ENCODE measurements at regions not wholly inside any gene's neighbourhood (a gene's known extent, or its start where the extent isn't known, plus 50 kb on each side); places are given as distances from the start of the nearest gene placed in this dataset.

DNA sequence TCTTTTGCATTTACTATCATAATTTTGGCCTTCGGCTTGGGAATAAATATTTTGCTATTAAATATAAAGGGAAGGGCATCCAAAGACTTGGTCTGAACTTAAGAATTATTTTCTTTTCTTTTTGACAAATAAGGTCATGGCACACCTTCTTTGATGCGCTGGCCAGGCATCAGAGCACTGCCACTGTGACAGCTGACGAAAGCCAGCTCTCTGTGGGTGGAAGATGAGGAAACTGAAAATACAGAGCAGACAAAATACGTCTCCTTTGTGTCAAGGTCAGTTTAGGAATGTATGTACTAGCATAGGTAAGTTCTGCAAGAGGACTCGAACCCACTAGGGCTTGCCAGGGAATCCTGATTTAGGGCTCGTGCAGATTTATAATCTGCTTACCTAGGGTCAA is 155.9 kb upstream of the MEIS1 start:
- intact Hi-C loops (cut with micrococcal nuclease): no loop called here
- POLR2A ChIA-PET: no interaction called here
- CTCF ChIA-PET: no interaction called here

DNA sequence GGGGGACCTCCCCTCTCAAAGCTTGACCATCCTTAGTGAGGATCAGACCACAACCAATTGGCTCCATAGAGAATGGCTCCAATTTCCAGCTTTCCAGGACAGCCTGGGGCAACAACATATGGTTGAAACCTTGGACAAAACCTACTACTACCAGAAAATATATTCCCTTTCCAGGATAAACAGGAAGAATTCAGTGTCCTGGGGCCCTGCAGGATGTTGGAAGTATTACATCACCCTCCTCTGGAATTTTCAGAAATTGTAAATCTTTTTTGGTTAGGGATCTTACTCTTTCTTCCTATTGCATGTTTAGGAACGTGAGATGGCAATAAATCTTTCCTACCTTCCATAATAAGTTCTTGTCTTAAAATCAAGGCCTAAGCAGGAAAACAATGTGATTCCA is 158.9 kb upstream of the MEIS1 start:
- CTCF ChIA-PET: interaction anchor here (0.6 to 1.3 kb wide), 5 partner anchors 9 to 565 kb away, joined by 3 to 5 read pairs (median 3); no protein-coding TSS in a partner anchor
- TF ChIP-seq, protein P1, sequence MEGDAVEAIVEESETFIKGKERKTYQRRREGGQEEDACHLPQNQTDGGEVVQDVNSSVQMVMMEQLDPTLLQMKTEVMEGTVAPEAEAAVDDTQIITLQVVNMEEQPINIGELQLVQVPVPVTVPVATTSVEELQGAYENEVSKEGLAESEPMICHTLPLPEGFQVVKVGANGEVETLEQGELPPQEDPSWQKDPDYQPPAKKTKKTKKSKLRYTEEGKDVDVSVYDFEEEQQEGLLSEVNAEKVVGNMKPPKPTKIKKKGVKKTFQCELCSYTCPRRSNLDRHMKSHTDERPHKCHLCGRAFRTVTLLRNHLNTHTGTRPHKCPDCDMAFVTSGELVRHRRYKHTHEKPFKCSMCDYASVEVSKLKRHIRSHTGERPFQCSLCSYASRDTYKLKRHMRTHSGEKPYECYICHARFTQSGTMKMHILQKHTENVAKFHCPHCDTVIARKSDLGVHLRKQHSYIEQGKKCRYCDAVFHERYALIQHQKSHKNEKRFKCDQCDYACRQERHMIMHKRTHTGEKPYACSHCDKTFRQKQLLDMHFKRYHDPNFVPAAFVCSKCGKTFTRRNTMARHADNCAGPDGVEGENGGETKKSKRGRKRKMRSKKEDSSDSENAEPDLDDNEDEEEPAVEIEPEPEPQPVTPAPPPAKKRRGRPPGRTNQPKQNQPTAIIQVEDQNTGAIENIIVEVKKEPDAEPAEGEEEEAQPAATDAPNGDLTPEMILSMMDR (IDR thresholded peaks at IDR 0.05; ENCODE audit: unreplicated experiment): peak; percentile 7
- H3K9me3 Mint-ChIP-seq (ENCODE audit: unreplicated experiment): no peaks in the 10 kb centered on the region
- H3K27me3 Mint-ChIP-seq (ENCODE audit: insufficient read depth, unreplicated experiment): no peaks in the 10 kb centered on the region
- DNase-seq (ENCODE audit: unreplicated experiment): no peak
- intact Hi-C loops (cut with micrococcal nuclease): no loop called here
- H3K4me1 Mint-ChIP-seq (ENCODE audit: insufficient read depth, unreplicated experiment): peaks cover 6% of the 10 kb centered on the region
- H3K27ac Mint-ChIP-seq (ENCODE audit: low read depth, unreplicated experiment): no peak overlapping the region
- BruUV-seq (replicated peaks): no TSS peak
- POLR2A ChIA-PET: interaction anchor here (0.6 kb wide), 1 partner anchor 127 kb away, joined by 4 read pairs; no protein-coding TSS in a partner anchor
- H3K36me3 Mint-ChIP-seq (ENCODE audit: insufficient read depth, unreplicated experiment): peaks cover 6% of the 10 kb centered on the region
- no peak overlapping the region for H3K4me3 Mint-ChIP-seq (ENCODE audit: unreplicated experiment)

More for the DNA sequence above, 155.9 kb upstream of the MEIS1 start:
- Mint-ChIP-seq H3K9me3 (ENCODE audit: unreplicated experiment) (no peaks in the 10 kb centered on the region), H3K27me3 (ENCODE audit: insufficient read depth, unreplicated experiment) (no peaks in the 10 kb centered on the region), H3K36me3 (ENCODE audit: insufficient read depth, unreplicated experiment) (peaks cover 6% of the 10 kb centered on the region), H3K27ac (ENCODE audit: low read depth, unreplicated experiment) (no peak overlapping the region), H3K4me3 (ENCODE audit: unreplicated experiment) (no peak overlapping the region), H3K4me1 (ENCODE audit: insufficient read depth, unreplicated experiment) (no peaks in the 10 kb centered on the region)
- BruUV-seq (replicated peaks): no TSS peak
- DNase-seq (ENCODE audit: unreplicated experiment): no peak
- TF ChIP-seq, protein P1 (IDR thresholded peaks at IDR 0.05; ENCODE audit: unreplicated experiment): no peak

DNA sequence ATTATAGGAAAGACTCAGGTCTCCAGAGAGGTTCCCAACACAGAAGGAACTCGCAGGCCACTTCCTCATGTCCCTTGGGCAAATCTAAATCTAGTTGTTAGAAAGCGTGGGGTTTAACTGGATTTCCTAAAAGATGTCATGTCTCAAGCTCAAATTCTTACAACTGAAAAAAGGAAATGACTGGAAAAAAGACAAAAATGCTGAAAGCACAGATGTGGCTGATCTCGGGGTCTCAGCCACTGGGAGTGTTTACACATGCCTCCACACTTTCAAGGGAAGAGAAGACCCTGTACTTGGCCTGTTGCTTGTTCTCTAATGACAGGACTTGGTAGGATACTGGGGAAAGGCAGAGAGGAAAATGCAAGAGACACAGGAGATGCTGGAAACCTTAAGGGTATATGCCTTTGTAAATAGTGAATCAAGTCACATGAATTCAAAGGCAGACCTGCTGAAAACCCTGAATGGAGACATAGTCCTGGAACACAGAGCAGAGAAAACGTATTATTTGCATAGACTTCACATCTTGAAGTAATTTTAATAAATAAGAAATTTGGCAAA is 160.9 kb upstream of the MEIS1 start:
- TF ChIP-seq, protein P1 (IDR thresholded peaks at IDR 0.05; ENCODE audit: unreplicated experiment): no peak
- Mint-ChIP-seq H3K27ac (ENCODE audit: low read depth, unreplicated experiment) (no peak overlapping the region), H3K9me3 (ENCODE audit: unreplicated experiment) (no peaks in the 10 kb centered on the region), H3K27me3 (ENCODE audit: insufficient read depth, unreplicated experiment) (no peaks in the 10 kb centered on the region), H3K4me1 (ENCODE audit: insufficient read depth, unreplicated experiment) (peaks cover 6% of the 10 kb centered on the region), H3K36me3 (ENCODE audit: insufficient read depth, unreplicated experiment) (peaks cover 6% of the 10 kb centered on the region), H3K4me3 (ENCODE audit: unreplicated experiment) (no peak overlapping the region)
- intact Hi-C loops (cut with micrococcal nuclease): no loop called here
- no peak for DNase-seq (ENCODE audit: unreplicated experiment)
- no TSS peak for BruUV-seq (replicated peaks)
- CTCF ChIA-PET: interaction anchor here (0.6 kb wide), 1 partner anchor 23 kb away, joined by 3 read pairs; no protein-coding TSS in a partner anchor
- POLR2A ChIA-PET: no interaction called here

DNA sequence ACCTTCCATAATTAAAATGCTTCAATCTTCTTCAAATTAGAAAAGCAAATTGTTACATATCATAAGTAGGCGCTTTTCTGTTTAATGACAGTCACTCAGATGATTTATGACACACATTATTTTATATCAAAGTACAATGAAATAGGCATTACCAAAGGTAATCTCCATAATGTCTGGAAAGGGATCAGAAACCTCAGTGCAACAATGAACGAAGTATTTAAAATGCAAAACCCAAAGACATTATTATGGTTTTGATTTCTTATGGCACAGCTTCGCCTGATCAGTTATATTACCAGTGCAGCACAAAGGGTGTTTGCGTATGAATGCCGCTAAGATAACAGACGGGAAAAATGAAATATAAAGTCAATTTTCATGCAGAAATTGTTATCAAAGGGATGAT is 162.2 kb upstream of the MEIS1 start:
- ChIA-PET CTCF (no interaction called here), POLR2A (interaction anchor here (0.7 kb wide), 1 partner anchor 30 kb away, joined by 3 read pairs; no protein-coding TSS in a partner anchor)
- intact Hi-C loops (cut with micrococcal nuclease): no loop called here
- Mint-ChIP-seq H3K9me3 (ENCODE audit: unreplicated experiment) (no peaks in the 10 kb centered on the region), H3K27ac (ENCODE audit: low read depth, unreplicated experiment) (no peak overlapping the region), H3K4me3 (ENCODE audit: unreplicated experiment) (no peak overlapping the region), H3K4me1 (ENCODE audit: insufficient read depth, unreplicated experiment) (peaks cover 6% of the 10 kb centered on the region), H3K36me3 (ENCODE audit: insufficient read depth, unreplicated experiment) (peaks cover 6% of the 10 kb centered on the region), H3K27me3 (ENCODE audit: insufficient read depth, unreplicated experiment) (no peaks in the 10 kb centered on the region)
- DNase-seq (ENCODE audit: unreplicated experiment): no peak
- TF ChIP-seq, protein P1 (IDR thresholded peaks at IDR 0.05; ENCODE audit: unreplicated experiment): no peak
- BruUV-seq (replicated peaks): no TSS peak

Measured in MCF 10A (cell line).